Effector memory CD8-positive, alpha-beta T cell (primary cell): ENCODE measurements at regions not wholly inside any gene's neighbourhood (a gene's known extent, or its start where the extent isn't known, plus 50 kb on each side); places are given as distances from the start of the nearest gene placed in this dataset.

Source experiments
- ATAC-seq: fragments of 150-1000 bp; cut with Tn5 transposase; replicated peaks from 2 replicates; pipeline ENCODE4 v1.10.0; 2021; ENCODE audit warnings: mild to moderate bottlenecking, moderate library complexity
- DNase-seq, 3 experiments: peaks; one replicate each; pipeline ENCODE4 v3.0.0; 2021
- H3K27ac Mint-ChIP-seq, 2 donors: one replicate each; pipeline ENCODE4 v1.8.0; 2022; ENCODE audit warnings: mild to moderate bottlenecking in 2 of 2, mixed read lengths in 2 of 2, moderate library complexity in 2 of 2
- H3K27me3 Mint-ChIP-seq, 2 donors: one replicate each; pipeline ENCODE4 v1.8.0; 2022; ENCODE audit warnings: mixed read lengths in 2 of 2
- H3K36me3 Mint-ChIP-seq: one replicate; pipeline ENCODE4 v1.8.0; 2022; ENCODE audit warnings: mild to moderate bottlenecking, moderate library complexity, mixed read lengths; ENCODE audit not compliant: insufficient read depth
- H3K4me1 Mint-ChIP-seq, 2 donors: one replicate each; pipeline ENCODE4 v1.8.0; 2022; ENCODE audit warnings: low read depth in 2 of 2, mixed read lengths in 2 of 2
- H3K4me3 Mint-ChIP-seq, 2 donors: one replicate each; pipeline ENCODE4 v1.8.0; 2022; ENCODE audit warnings: mild to moderate bottlenecking in 2 of 2, mixed read lengths in 2 of 2, moderate library complexity in 2 of 2
- H3K9me3 Mint-ChIP-seq, 2 donors: one replicate each; pipeline ENCODE4 v1.8.0; 2022; ENCODE audit warnings: mixed read lengths in 2 of 2

- DNase-seq (no peak), ATAC-seq (no peak)
- Mint-ChIP-seq H3K9me3 (peaks cover 19 to 24% of the 10 kb centered on the region in 2 donors), H3K4me3 (no peak overlapping the region), H3K27me3 (no peaks in the 10 kb centered on the region), H3K27ac (no peak overlapping the region), H3K36me3 (no peaks in the 10 kb centered on the region), H3K4me1 (no peaks in the 10 kb centered on the region)
These were observed 52.9 kb upstream of the DEFB112 start for GRCh38 chr6:50102676-50103075.

GRCh38 chr6:50110587-50110986 lies 60.9 kb upstream of the DEFB112 start:
- no peak for DNase-seq
- ATAC-seq, result no peak
- Mint-ChIP-seq H3K4me1 (no peaks in the 10 kb centered on the region), H3K9me3 (peaks cover 10% of the 10 kb centered on the region in 2 donors), H3K4me3 (no peak overlapping the region), H3K27me3 (no peaks in the 10 kb centered on the region), H3K27ac (no peak overlapping the region), H3K36me3 (no peaks in the 10 kb centered on the region)

- ATAC-seq (no peak), DNase-seq (no peak)
- Mint-ChIP-seq H3K27me3 (no peaks in the 10 kb centered on the region), H3K9me3 (peaks cover 0 to 8% of the 10 kb centered on the region in 2 donors), H3K27ac (no peak overlapping the region), H3K4me3 (no peak overlapping the region), H3K36me3 (no peaks in the 10 kb centered on the region), H3K4me1 (no peaks in the 10 kb centered on the region)
These were observed 63.5 kb upstream of the DEFB112 start for GRCh38 chr6:50112981-50113857.

- ATAC-seq, result no peak
- Mint-ChIP-seq H3K4me1 (no peaks in the 10 kb centered on the region), H3K27ac (no peak overlapping the region), H3K36me3 (no peaks in the 10 kb centered on the region), H3K9me3 (peaks cover 17 to 20% of the 10 kb centered on the region in 2 donors), H3K4me3 (no peak overlapping the region), H3K27me3 (no peaks in the 10 kb centered on the region)
- DNase-seq, result no peak
These were observed 66.7 kb upstream of the DEFB112 start for GRCh38 chr6:50116390-50116789.

GRCh38 chr6:50116797-50117542 lies 67.2 kb upstream of the DEFB112 start:
- DNase-seq (no peak), ATAC-seq (no peak)
- Mint-ChIP-seq H3K4me1 (no peaks in the 10 kb centered on the region), H3K9me3 (peaks cover 19 to 20% of the 10 kb centered on the region in 2 donors), H3K27me3 (no peaks in the 10 kb centered on the region), H3K4me3 (no peak overlapping the region), H3K27ac (no peak overlapping the region), H3K36me3 (no peaks in the 10 kb centered on the region)

- H3K9me3 Mint-ChIP-seq, result peaks cover 20% of the 10 kb centered on the region in 2 donors
- ATAC-seq (no peak), DNase-seq (no peak)
- no peaks in the 10 kb centered on the region for H3K36me3 Mint-ChIP-seq
- no peaks in the 10 kb centered on the region for H3K4me1 Mint-ChIP-seq
- no peaks in the 10 kb centered on the region for H3K27me3 Mint-ChIP-seq
- no peak overlapping the region for H3K4me3 Mint-ChIP-seq
- no peak overlapping the region for H3K27ac Mint-ChIP-seq
These were observed 70.6 kb upstream of the DEFB112 start for GRCh38 chr6:50120300-50120699.

- ATAC-seq, result no peak
- no peak for DNase-seq
- Mint-ChIP-seq H3K27me3 (no peaks in the 10 kb centered on the region), H3K4me1 (no peaks in the 10 kb centered on the region), H3K36me3 (no peaks in the 10 kb centered on the region), H3K4me3 (no peak overlapping the region), H3K9me3 (peaks cover 13 to 16% of the 10 kb centered on the region in 2 donors), H3K27ac (no peak overlapping the region)
These were observed 74.0 kb upstream of the DEFB112 start for GRCh38 chr6:50123688-50124087.

GRCh38 chr6:50124572-50124971 lies 74.8 kb upstream of the DEFB112 start:
- Mint-ChIP-seq H3K4me3 (no peak overlapping the region), H3K27ac (no peak overlapping the region), H3K9me3 (peaks cover 13% of the 10 kb centered on the region in 2 donors), H3K27me3 (no peaks in the 10 kb centered on the region), H3K4me1 (no peaks in the 10 kb centered on the region), H3K36me3 (no peaks in the 10 kb centered on the region)
- DNase-seq (no peak), ATAC-seq (no peak)

GRCh38 chr6:50128420-50129005 lies 78.8 kb upstream of the DEFB112 start:
- Mint-ChIP-seq H3K36me3 (no peaks in the 10 kb centered on the region), H3K9me3 (no peaks in the 10 kb centered on the region), H3K4me3 (no peak overlapping the region), H3K27me3 (no peaks in the 10 kb centered on the region), H3K27ac (no peak overlapping the region), H3K4me1 (no peaks in the 10 kb centered on the region)
- DNase-seq (no peak), ATAC-seq (no peak)

GRCh38 chr6:50135968-50136367 lies 86.2 kb upstream of the DEFB112 start:
- H3K27me3 Mint-ChIP-seq, result no peaks in the 10 kb centered on the region

GRCh38 chr6:50141100-50141499 lies 91.4 kb upstream of the DEFB112 start:
- Mint-ChIP-seq H3K4me1 (no peaks in the 10 kb centered on the region), H3K9me3 (peaks cover 0 to 3% of the 10 kb centered on the region in 2 donors), H3K4me3 (no peak overlapping the region), H3K27me3 (no peaks in the 10 kb centered on the region), H3K36me3 (peaks cover 3% of the 10 kb centered on the region), H3K27ac (no peak overlapping the region)
- ATAC-seq (no peak), DNase-seq (no peak)

More at GRCh38 chr6:50135968-50136367, 86.2 kb upstream of the DEFB112 start:
- no peaks in the 10 kb centered on the region for H3K4me1 Mint-ChIP-seq
- ATAC-seq (no peak), DNase-seq (no peak)
- H3K27ac Mint-ChIP-seq, result no peak overlapping the region
- H3K4me3 Mint-ChIP-seq, result no peak overlapping the region
- H3K36me3 Mint-ChIP-seq, result no peaks in the 10 kb centered on the region
- H3K9me3 Mint-ChIP-seq, result peaks cover 0 to 3% of the 10 kb centered on the region in 2 donors

- Mint-ChIP-seq H3K4me1 (no peaks in the 10 kb centered on the region), H3K36me3 (peaks cover 3% of the 10 kb centered on the region), H3K4me3 (no peak overlapping the region), H3K9me3 (peaks cover 1 to 3% of the 10 kb centered on the region in 2 donors), H3K27me3 (no peaks in the 10 kb centered on the region), H3K27ac (no peak overlapping the region)
- no peak for DNase-seq
- ATAC-seq, result no peak
These were observed 93.4 kb upstream of the DEFB112 start for GRCh38 chr6:50143011-50143719.

GRCh38 chr6:50145125-50145524 lies 95.4 kb upstream of the DEFB112 start:
- Mint-ChIP-seq H3K4me1 (no peaks in the 10 kb centered on the region), H3K27me3 (no peaks in the 10 kb centered on the region), H3K4me3 (no peak overlapping the region), H3K27ac (no peak overlapping the region), H3K9me3 (peaks cover 1 to 14% of the 10 kb centered on the region in 2 donors), H3K36me3 (peaks cover 3% of the 10 kb centered on the region)
- ATAC-seq, result no peak
- DNase-seq, result no peak
